MM.1S (cell line): ENCODE measurements at regions not wholly inside any gene's neighbourhood (a gene's known extent, or its start where the extent isn't known, plus 50 kb on each side); places are given as distances from the start of the nearest gene placed in this dataset.

ENCODE experiments used
- CTCF ChIP-seq: fragments of 300-600 bp; sonication (generic); IDR thresholded peaks from 2 replicates; pipeline ENCODE4 v1.5.1; 2016; ENCODE audit warnings: antibody characterized with exemption, low read length, mixed read lengths
- EZH2 ChIP-seq: fragments of 300-600 bp; sonication (generic); optimal IDR thresholded peaks from 2 replicates; pipeline ENCODE3; 2017; ENCODE audit warnings: low read depth, mild to moderate bottlenecking, antibody characterized with exemption, low read length, mixed read lengths
- EZH2phosphoT487 ChIP-seq: fragments of 300-600 bp; sonication (generic); IDR thresholded peaks from 2 replicates; pipeline ENCODE4 v1.6.1; 2018; ENCODE audit warnings: antibody characterized with exemption, low read length

- TF ChIP-seq CTCF = no peak
- TF ChIP-seq EZH2 = no peak
- TF ChIP-seq EZH2phosphoT487 = no peak
These were observed 1416.5 kb downstream of the AACS start for GRCh38 chr12:126481688-126482087.
